HG03025 (cell line): ENCODE measurements at regions not wholly inside any gene's neighbourhood (a gene's known extent, or its start where the extent isn't known, plus 50 kb on each side); places are given as distances from the start of the nearest gene placed in this dataset.

Source experiments
- ATAC-seq: cut with Tn5 transposase; IDR thresholded peaks from one replicate; pipeline ENCODE4 v1.9.1; 2021; ENCODE audit warnings: mild to moderate bottlenecking, moderate library complexity; ENCODE audit not compliant: unreplicated experiment, low FRiP score

DNA sequence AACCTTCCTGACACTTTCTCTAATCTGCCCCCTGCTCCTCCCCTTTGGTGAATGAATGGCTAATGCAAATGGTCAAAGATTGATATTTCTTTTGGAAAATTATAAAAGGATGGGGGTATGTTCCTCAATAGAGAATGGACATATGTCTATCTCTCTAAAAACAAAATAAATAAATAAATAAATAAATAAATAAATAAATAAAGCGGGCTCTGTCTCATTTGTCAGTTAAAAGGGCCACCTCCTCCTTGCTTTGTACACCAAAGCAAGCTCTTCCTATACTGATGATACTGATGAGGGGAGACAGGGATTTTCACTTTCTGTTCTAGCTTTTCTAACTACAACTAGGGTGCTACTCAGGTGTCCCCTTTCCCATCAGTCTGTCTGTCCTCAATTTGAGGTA is 135.5 kb upstream of the SPACA1 start:
- no peak for ATAC-seq

DNA sequence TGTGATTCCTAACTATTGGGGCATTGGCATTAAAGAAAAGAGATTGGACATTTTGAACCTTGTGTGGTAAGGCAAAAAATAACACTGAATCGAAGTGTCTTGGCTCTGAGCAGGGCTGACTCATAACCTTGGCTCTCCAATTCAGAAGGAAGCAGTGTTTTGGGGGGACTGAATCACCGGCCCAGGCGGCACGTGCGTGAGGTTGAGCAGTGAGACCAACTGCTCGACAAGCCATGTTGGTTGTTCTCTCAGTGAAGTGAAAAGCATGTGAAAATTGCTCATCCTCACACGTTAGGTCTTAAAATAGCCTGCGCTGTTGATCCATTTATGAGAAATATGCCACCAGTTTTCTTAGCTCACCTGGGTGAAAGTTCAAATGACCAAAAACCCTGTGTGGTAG is 137.8 kb upstream of the SPACA1 start:
- no peak for ATAC-seq

- no peak for ATAC-seq
Measured at GRCh38 chr6:87908978-87909811, 138.4 kb upstream of the SPACA1 start.

GRCh38 chr6:87907521-87907920 is 140.1 kb upstream of the SPACA1 start:
- peak; percentile 25 for ATAC-seq

DNA sequence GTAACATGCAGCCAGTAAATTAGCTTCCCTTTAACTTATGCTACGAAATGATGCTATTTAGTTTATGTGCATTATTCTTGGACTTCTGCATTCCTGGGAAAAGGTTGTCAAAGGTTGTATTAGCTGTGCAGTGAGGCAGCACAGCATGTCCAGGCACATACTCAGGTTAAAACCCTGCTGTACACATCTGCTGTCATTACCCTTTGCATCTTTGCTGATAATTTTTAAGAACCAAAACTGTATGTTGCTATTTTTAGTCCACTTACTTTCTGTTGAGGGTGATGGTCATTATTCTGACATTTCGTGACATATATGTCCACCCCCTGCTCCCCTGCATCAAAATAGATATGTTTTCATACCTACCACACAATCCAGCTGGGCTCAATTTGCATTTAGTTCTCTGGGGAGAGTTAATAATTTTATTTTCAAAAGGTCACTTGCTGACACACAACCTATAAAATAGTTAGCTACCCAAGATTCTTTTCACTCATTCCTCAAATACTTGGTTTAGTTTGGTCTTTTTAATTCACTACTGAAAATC is 142.5 kb upstream of the SPACA1 start:
- peak; percentile 86 for ATAC-seq

- ATAC-seq: no peak
Measured at GRCh38 chr6:87904011-87904410, 143.6 kb upstream of the SPACA1 start.

GRCh38 chr6:87903323-87903722 is 144.3 kb upstream of the SPACA1 start:
- no peak for ATAC-seq

DNA sequence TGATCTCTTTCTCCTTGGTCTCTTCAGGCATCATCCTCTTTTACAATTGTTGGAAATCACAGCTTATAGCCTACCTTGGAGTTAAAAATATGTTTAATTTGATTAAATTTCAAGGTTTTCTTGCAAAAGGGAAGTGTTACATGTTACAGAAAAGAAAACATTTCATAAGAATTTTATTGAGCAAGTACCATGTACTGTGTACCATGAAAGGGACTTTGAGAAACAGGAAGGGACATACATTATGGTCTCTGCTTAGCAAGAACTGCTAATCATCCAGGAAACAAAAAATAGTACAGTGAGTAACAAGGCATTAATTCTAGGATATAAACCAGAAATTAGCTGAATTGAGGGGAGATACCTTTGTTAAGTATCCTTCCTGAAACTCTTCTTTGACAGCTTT is 145.3 kb upstream of the SPACA1 start:
- ATAC-seq: no peak

DNA sequence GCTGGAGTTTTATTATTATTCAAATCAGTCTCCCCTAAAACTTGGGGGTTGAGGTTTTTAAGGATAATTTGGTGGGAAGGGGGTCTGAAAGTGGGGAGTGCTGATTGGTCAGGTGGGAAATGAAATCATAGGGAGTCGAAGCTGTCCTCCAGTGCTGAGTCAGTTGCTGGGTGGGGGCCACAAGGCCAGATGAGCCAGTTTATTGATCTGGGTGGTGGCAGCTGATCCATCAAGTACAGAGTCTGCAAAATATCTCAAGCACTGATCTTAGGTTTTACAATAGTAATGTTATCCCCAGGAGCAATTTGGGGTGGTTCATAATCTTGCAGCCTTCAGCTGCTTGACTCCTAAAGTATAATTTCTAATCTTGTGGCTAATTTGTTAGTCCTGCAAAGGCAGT is 146.0 kb upstream of the SPACA1 start:
- ATAC-seq: no peak

- ATAC-seq: no peak
Measured at GRCh38 chr6:87900160-87900698, 147.4 kb upstream of the SPACA1 start.

DNA sequence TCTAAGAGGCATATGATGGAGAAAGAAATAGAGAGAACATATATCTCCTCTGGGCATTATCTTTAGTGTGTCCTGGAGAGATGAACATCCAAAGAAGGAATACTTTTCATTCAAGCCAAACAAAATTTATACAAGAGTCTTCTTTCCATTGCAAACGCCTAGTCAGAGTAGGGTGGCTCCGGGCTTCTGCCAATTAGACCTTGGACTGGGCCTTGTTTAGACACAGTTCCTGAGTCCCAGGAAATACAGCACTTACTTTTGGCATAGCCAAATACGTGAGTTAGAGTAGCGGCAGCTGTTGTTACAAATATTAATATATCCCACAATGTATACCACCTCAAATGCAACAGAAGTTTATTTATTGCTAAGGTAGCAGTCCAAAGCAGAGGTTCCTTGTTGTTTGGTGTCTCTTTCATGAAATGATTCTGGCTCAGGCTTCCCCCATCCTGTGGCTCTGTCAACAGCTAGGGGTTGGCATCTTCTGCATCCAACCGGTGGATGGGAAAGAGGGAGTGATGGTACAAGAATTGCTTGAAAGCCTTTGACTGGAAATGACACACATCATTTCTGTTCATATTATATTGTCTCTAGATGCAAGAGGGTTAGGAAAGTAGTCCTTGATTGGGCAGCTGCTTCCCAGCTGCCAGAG is 148.0 kb upstream of the SPACA1 start:
- ATAC-seq: no peak

DNA sequence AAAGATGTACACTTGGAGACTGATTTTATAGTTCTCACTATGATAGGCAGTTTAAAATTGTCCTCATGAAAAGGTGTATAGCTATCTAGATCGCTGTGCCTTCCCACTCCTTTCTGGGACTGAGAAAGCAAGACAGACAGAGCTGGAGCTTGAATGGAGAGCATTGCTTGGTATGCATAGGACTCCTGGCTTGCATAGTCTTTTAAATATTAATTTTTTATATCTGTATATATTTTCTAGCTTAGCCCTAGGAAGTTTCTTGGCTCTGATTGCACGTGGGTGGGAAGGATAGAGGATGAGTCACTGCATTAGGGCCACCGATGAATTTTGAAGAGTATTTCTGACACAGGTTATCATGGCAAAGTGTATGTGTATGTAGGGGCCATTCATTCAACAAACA is 150.0 kb upstream of the SPACA1 start:
- ATAC-seq: no peak

DNA sequence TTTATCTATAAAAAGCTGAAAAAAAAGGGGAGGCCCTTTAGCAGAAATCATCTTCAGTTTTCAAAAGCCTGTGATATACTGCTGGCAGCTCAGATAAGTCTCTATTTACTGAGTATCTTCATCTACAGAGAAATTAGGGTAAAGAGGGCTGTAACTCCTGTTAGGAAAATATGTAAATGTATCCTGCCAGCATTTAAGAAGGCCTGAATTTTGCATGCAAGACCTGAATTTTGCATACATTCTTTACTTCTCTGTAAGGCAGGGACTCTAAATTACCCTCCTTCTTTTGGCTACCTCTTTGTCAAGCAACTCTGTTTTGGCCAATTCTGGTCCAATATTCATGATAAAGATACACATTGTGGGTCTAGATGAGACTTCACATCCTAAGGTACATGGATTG is 150.6 kb upstream of the SPACA1 start:
- ATAC-seq: no peak

DNA sequence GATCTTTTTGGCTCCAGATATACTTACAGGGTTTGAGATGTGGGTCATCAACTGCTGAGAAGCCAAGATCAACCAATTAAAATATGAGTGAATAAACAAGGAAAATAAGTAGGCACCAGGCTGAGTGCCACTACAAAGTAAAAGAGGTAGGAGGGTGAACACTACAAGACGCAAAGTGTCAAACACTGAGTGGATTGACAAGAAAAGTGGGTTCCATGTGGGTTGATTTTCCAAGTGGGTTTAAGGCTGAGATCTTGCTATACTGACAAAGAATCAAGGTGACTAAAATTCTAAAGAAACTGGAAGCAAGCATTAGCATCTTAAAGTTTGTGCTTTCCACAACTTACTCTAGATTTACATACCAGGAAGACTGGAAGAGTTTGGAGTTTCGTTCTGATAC is 160.4 kb upstream of the SPACA1 start:
- ATAC-seq: no peak

- no peak for ATAC-seq
Measured at GRCh38 chr6:87884203-87884602, 163.4 kb upstream of the SPACA1 start.

- ATAC-seq: no peak
Measured at GRCh38 chr6:87881342-87881895, 166.2 kb upstream of the SPACA1 start.

DNA sequence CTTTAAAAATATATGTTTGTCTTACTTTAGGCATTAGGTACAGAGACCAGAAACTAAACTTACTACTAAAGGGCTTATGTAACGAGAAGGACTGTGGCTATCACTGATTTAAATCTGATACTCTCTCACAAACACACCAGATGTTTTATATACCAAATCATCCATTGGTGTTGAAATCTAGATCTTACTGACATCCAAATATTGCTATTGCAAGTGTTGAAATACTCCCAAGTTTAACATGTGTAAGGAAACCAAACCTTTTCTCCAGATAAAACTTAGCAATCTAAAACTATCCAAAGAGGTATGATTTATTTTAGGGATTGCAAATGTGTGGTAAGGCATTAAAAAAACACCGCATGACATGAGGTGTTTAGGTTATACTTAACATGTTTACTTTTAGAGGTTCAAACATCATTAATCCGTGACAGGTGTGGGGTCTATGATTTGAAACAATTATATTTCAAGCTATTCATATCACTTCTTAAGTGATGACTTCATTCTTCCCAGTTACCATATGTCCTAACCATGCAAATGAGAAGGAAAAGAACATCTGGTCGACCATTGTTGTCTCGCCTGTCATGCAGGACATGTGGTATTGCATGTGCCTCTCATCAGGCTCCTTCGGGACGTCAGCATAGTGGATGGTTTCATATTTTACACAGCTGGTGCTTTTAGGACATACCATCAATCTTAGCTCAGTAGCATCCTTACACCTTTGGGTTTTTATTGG is 168.3 kb upstream of the SPACA1 start:
- ATAC-seq: no peak

DNA sequence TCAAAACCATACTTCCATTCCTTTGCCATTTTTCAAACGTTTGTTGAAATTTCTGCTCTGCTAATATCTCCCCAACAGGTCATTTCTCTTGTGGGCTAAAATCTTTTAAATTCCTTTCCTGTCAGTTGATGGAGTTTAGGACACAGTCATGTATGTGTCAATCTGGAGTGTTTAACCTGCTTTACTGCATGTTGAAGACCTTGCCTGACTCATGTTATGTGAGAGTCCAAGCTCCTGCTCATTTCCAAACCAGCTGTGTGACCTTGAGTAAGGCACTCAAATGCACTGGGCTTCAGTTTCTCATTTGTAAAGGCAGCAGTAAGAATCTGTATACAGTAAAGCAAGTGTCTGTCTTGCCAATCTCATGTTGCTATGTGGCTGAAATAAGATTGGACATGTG is 171.9 kb upstream of the SPACA1 start:
- ATAC-seq: no peak

DNA sequence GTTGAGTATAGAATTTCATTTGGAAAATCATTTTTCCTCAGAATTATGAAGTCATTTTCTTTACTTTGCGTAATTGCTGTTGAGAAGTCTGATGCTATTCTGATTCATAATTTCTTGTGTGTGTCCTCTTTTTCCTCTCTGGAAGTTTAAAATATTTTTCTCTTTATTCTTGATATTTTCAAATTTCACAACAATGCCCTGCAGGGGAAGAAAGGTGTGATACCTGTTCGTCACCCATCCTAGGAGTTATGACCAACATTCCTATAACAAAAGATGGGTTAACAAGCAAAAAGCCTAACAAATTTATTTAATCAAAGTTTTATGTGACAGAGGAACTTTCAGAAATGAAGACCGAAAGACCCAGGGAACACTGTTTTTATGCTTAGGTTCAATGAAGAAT is 171.5 kb upstream of the AKIRIN2 start:
- ATAC-seq: no peak

DNA sequence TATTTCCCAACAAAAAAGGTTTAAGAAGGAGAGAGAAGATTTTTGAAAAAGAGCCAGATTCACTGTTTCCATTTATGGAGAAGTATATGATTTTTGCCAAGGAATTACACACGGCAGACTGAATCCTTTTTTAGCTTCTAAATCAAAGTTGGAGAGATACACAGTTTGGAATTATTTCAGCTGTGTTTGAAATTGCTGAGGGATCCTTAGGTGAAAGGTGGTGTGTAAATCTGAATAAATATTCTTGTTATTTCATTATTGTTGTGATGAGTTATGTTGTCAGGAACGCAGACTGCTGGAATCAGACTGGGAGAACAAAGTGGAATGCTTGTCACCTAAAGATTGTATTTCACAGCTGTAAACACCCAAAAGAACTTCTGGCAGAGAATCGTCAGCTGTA is 168.5 kb upstream of the AKIRIN2 start:
- ATAC-seq: no peak
